ENCODE measurements at regions not wholly inside any gene's neighbourhood (a gene's known extent, or its start where the extent isn't known, plus 50 kb on each side); places are given as distances from the start of the nearest gene placed in this dataset.

GRCh38 chr2:144163592-144163991 lies 356.3 kb downstream of the ZEB2 start:
- intact Hi-C loops (cut with DNase I; ENCODE audit: low total_unique reads): no loop called here
- TF ChIP-seq CTCF (IDR thresholded peaks at IDR 0.05): no peak
- no peak for TF ChIP-seq POLR2A (IDR thresholded peaks at IDR 0.05)
- no peak for TF ChIP-seq POLR2AphosphoS5 (IDR thresholded peaks at IDR 0.05)
- no peak for TF ChIP-seq EP300 (IDR thresholded peaks at IDR 0.05)
- DNase-seq: peak in 1 of 2 donors; percentile 8
- Histone ChIP-seq H3K4me3 (no peak overlapping the region), H3K36me3 (no peaks in the 10 kb centered on the region), H3K9me3 (no peaks in the 10 kb centered on the region), H3K4me1 (no peaks in the 10 kb centered on the region), H3K27ac (no peak overlapping the region), H3K27me3 (no peaks in the 10 kb centered on the region)
- 56 to 89% (median 69%) methylated on average over 2 of the region's 2 CpGs for WGBS, 5 donors

- H3K9me3 ChIP-seq: no peaks in the 10 kb centered on the region
- no peak overlapping the region for H3K27ac ChIP-seq
- no peak overlapping the region for H3K4me3 ChIP-seq
- peak; percentile 28 to 44 for DNase-seq
- H3K4me1 ChIP-seq: no peaks in the 10 kb centered on the region
- no peaks in the 10 kb centered on the region for H3K27me3 ChIP-seq
- no peaks in the 10 kb centered on the region for H3K36me3 ChIP-seq
- 83 to 87% (median 85%) methylated on average over 5 of the region's 5 CpGs for WGBS, 5 donors
- TF ChIP-seq POLR2A (IDR thresholded peaks at IDR 0.05) (no peak), CTCF (IDR thresholded peaks at IDR 0.05) (peak in 5 of 7 experiments; percentile 21 to 53 (median 25))
- intact Hi-C loops (cut with DNase I; ENCODE audit: low total_unique reads): no loop called here
Observed at GRCh38 chr2:144162652-144163051, 357.3 kb downstream of the ZEB2 start.

GRCh38 chr2:144161061-144161460 lies 358.9 kb downstream of the ZEB2 start:
- intact Hi-C loops (cut with DNase I; ENCODE audit: low total_unique reads): no loop called here
- 90 to 95% (median 94%) methylated on average over 3 of the region's 3 CpGs for WGBS, 5 donors
- no peak overlapping the region for H3K4me3 ChIP-seq
- H3K4me1 ChIP-seq: no peaks in the 10 kb centered on the region
- no peak for DNase-seq
- H3K36me3 ChIP-seq: no peaks in the 10 kb centered on the region
- H3K9me3 ChIP-seq: no peaks in the 10 kb centered on the region
- H3K27ac ChIP-seq: no peak overlapping the region
- no peaks in the 10 kb centered on the region for H3K27me3 ChIP-seq
- TF ChIP-seq POLR2A (IDR thresholded peaks at IDR 0.05) (no peak), CTCF (IDR thresholded peaks at IDR 0.05) (no peak), EP300 (IDR thresholded peaks at IDR 0.05) (no peak), POLR2AphosphoS5 (IDR thresholded peaks at IDR 0.05) (no peak)

- no peaks in the 10 kb centered on the region for H3K9me3 ChIP-seq
- H3K4me1 ChIP-seq: no peaks in the 10 kb centered on the region
- intact Hi-C loops (cut with DNase I; ENCODE audit: low total_unique reads): no loop called here
- H3K36me3 ChIP-seq: no peaks in the 10 kb centered on the region
- DNase-seq: no peak
- H3K27me3 ChIP-seq: no peaks in the 10 kb centered on the region
- no peak overlapping the region for H3K4me3 ChIP-seq
- WGBS, 5 donors: 86 to 94% (median 92%) methylated on average over 4 of the region's 4 CpGs
- TF ChIP-seq CTCF (IDR thresholded peaks at IDR 0.05) (no peak), POLR2A (IDR thresholded peaks at IDR 0.05) (no peak), POLR2AphosphoS5 (IDR thresholded peaks at IDR 0.05) (no peak), EP300 (IDR thresholded peaks at IDR 0.05) (no peak)
- H3K27ac ChIP-seq: no peak overlapping the region
Observed at GRCh38 chr2:144159240-144159639, 360.7 kb downstream of the ZEB2 start.
